ENCODE measurements at regions not wholly inside any gene's neighbourhood (a gene's known extent, or its start where the extent isn't known, plus 50 kb on each side); places are given as distances from the start of the nearest gene placed in this dataset.

DNA sequence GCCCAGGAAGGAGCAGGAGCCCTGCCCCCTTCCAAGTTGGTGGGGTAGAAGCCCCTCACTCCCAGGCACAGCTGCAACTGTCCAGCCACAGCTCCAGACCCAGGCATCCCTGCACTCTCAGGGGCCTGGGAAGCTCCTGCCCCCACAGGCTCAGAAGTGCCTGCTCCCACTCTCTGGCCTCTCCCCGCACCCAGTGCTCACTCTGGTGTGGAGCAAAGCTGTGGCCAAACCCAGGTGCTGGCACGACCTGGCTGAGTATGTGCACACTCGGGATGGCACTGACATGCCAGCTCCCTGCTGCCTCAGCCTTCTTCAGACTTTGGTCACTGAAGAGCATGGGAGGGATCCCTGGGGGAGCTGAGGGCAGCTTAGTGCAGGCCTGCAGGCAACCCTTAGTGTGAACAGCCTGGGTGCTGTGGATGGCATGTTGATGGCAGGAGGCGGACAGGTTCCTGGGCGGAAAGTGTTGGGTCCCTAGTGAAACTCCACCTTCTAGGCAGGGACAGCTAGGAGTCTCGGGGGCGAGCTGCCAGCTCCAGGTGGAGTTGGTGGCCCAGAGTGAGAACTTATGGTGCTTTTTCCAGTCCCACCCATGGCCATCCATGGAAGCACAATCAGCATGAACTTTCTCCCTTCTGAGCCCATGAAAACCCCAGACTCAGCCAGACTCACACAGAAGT is 489.2 kb upstream of the ROBO2 start:
- no peak for DNase-seq

GRCh38 chr3:76551739-76552138 is 488.2 kb upstream of the ROBO2 start:
- DNase-seq: no peak

DNA sequence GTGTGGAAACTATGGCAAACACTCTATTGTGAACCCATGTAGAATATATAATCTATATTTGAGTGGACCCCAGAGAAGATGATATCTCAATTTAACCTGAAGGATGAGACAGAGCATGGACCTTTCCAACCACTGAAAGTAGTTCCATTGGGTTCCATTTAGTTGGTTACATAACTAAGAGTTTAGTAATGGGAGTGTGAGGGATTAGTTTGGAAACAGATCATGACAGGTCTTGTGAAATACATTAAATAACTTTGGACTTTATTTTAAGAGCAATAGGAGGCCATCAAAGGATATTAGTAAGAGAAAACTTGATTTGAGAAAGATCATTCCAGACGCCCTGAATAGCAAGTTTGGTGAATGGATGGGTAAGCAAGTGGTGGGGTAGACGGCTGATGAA is 487.2 kb upstream of the ROBO2 start:
- DNase-seq: no peak

DNA sequence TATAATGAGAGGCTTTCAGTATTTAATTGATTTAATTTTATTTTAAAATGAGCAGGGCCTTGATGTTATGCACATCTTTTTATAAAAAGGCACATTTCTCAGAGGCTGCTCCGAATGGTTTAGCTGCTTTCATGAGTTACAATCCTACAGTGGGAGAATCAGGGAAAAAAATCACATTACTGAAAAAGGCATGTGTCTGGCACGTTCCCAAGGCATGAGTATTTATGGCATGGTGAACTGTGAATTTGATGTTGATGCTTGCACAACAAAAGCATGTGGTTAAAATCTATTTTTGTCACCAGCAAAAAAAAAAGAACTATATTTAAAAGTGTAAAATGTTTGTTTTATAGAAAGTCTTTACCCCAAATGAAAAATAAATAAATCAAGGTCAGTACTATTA is 485.2 kb upstream of the ROBO2 start:
- DNase-seq: no peak

DNA sequence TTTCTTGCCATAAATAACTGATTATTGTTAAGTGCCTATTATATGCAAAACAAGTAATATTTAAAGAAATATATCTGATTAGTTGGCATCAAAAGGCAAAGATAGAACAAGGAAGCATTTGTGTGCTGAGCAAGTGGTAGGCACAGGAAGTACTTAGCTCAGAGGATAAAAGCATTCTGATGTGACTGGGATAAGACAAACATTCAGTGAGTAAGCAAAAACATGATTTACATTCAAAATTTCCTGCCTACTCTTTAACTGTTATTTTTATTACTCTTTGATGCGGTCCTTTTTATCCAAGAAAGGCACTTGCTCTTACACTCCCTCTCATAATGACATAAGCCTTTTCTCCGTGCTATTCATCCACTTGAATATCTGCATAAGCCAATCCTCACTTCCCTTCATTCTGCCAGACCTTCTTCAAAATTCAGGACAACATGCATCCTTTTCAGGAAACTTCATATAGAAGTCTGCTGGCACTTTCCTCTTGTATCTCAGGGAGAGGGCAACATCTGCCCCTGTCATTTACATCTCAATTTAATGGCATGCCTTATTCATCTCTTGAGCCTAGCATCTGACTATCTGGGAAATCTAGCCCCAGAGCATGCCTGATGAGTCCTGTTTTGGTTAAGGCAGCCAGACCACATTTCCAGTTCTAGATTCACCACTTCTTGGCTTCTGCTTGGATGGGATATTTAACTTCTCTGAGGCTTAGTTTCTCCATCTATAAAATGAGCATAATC is 478.2 kb upstream of the ROBO2 start:
- no peak for DNase-seq

DNA sequence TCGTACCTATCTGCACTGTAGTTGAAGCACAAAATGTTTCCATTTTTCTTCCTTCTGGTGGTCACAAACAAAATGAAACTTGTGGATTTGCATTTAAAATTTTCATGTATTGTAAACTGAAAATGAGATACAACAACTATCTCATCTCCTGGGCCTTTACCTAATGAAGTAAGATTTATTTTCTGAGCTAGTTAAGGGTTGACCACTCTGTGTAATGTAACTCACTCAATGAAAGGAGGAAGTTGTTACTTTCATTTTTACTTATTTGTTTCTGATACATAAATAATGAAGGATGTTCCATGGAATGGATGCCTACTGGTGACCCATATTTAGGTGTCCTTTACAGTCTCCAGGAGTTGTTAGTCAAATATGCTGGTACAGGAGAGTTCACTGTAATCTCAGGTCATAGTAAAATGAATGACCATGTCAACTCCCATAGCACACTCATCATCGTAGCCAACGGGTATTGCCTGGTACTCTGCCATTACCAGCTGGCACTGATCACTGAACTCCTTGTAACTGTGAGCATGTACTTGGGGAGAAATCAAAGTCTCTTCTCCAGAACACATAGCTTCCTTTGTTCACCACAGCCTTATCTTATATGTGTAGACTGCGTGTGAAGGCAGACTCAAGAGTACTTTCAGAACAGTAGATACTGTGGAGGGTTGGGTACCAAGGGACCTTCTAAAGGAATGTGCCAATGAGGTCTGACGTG is 474.2 kb upstream of the ROBO2 start:
- DNase-seq: no peak

DNA sequence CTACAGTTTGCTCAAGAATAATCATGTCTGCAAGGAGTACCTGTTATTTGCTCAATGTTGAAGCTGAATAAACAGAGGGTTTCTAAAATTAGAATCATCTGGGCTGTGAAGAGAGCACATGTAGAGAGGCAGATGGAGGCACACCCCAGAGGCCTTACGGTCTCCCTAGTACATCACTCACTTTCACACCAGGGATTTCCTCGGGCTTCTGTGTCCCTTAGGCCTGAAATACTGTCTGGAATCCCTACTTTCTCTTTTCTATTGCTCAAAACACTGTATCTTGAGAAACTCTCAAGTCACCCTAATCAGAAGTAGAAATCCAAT is 473.7 kb upstream of the ROBO2 start:
- DNase-seq: no peak

DNA sequence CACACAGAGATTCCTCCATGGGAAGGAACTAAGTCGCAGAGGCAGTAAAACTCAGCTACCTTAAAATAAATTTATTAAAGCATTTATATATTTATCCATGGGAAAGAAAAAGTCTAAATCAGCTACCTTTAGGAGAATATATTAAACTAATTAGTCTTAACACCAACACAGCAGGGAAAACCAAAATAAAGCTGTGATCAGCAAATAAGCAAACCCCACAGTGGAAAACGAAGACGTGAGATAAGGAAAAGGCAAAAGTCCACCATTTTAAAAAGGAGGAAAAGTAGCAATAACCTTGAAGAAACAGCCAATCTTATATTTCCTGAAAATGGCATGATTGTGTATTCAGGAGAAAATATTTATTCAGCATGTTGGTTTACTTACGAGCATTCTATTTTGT is 473.0 kb upstream of the ROBO2 start:
- DNase-seq: no peak

DNA sequence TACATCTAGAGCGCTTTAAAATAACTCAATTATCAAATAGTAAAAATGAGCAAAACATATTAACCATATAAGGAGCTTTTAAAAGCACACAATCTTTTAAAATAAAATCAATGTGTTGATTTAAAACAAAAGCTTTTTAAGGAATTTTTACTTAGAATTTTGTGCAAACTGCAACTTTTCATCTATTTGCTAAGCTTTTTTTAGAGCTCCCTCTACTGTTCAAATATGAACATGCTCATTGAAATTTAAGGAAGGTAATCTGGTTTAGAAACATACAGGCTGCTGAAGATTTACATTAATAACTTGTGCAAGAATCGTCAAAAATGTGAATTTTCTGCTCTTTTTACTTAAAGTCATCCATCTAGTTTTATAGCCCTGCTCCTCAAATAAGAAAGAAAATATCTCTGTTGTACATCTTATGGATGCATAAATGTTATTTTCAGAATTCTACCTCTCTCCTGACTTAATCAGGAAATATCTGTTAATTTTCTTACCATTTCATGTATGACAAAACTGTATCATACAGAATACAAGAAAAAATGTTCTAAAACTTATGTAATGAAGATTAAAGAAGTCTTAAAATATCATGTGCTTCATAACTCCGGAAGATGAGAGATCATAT is 469.4 kb upstream of the ROBO2 start:
- DNase-seq: no peak

DNA sequence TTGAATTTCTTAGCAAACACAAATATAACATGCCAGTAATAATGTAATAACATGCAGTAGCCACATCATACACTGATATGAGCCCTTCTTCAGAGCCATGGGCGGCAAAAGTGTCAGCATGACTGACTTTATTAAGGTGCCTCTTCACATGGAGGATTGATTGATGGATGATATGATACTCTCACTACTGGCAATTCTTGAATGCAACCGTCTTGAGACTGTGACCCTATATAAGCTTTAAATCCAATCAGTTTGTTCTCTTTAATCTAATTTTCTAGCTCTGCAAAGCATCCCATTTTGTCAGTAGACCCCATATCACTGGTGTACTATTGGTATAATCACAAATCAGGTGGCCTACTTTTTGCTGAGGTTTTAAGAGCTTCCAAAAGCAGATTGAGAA is 463.7 kb upstream of the ROBO2 start:
- no peak for DNase-seq

- DNase-seq: no peak
These were observed 457.8 kb upstream of the ROBO2 start for GRCh38 chr3:76582098-76582497.

DNA sequence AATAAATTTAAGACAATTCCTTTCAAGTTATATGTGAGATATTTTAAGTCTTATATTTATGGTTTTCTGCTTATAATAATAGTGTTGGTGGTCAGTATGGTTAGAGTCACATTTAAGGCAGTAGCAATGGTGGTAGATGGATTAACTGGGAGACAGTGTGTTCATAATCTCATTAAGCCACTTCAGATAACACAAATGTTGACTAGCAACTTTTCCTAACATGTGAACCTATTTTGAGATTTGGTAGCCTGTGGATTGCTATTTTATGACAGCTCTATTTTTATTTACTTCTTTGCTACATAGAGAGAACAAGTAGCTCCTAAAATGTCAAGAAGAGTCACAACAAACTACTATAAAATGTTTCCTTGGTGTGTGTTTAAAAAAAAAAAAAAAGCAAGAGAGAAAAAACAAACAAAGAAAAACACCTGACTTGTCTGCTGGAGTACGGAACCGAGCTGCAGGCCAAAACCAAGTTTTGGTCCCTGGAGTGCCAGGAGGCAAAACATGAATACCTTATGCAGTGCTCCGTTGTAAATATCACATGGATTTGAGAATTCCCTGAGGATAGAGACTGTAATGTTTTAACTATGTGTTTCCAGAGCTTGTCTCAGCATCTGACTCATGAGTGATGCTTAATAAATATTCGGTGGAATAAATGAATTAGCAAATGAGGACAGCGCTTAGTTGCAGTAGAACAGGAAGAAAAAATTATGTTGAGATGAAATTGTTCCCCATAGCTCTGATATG is 457.1 kb upstream of the ROBO2 start:
- no peak for DNase-seq

DNA sequence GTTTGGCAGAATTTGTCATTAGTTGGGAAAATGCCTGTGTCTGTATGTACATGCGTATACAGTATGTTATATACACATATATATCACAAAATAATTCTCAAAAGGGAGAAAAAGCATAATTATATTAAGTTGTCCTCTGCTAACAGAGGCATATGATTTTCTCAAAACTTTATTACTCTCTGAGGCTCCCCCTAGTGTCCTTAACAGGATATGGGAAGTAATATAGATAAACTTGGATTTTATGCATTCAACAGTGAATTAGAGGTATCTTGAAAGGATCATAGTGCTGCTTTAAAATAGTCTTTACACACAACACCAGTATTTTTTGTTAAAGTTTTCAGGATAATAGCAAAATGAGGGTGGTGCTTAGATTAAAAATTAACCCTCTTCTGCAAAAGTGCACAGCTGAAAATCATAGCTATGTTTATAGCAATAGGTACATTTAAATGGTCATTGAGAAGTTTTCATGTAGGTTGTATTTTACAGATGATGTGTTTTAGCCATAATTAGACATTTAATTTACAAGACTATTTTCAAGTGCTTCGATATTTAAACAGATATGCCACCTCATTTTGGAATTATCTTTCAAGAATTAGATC is 454.0 kb upstream of the ROBO2 start:
- no peak for DNase-seq

- DNase-seq: no peak
These were observed 453.4 kb upstream of the ROBO2 start for GRCh38 chr3:76586471-76586870.

DNA sequence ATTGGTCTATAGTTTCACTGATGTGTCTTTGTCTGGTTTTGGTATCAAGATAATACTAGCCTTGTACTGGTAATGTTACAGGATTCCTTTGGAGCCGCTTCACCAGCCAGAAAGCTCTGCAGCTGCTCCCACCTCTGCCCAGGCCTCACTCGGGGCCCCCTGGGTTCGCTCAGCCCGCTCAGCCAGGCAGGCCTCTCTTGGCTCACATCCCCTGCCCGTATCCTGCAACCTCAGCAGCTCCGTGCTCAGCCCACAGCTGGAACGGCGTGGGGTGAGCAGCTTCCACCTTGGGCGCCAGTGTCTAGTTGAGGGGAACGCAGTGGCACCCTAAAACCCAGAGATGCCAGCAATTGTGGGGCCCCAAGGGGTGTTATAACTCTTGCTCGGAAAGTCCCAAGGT is 429.7 kb upstream of the ROBO2 start:
- DNase-seq: no peak

GRCh38 chr3:76615719-76616118 is 424.2 kb upstream of the ROBO2 start:
- DNase-seq: no peak

DNA sequence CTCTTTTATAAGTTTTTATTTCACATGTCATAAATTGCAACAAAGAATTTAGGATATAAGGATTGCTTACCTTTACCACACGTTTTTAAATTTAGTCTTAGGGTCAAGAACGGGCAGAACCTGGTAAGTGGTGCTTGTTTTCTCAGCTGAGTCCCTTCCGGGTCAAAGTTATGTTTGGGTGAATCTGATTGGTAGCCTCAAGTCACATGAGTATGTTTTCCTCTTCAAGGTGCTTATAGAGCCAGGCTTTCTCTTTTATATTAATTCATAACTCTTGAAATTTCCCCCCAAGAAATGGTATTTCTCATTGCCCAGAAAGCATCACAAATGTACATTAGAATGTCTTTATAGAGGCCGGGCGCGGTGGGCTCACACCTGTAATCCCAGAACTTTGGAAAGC is 415.7 kb upstream of the ROBO2 start:
- no peak for DNase-seq

DNA sequence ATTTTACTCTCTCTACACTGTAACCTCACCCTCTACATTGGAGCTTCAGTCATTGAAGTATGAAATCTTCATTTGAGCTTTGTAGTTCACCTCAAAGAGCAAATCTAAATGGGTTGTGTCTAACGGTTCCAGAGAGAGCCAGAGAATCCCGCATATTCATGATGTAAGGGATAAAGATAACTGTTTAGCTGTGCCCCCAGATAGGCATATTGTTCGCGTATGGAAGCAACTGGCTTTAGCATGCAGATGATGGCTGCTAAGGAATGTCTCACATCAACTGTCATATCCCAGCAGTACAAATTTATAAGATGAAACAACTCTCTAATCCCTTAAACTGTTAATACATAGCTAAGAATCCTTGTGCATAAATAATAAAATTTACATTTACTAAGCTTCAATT is 412.7 kb upstream of the ROBO2 start:
- DNase-seq: no peak

DNA sequence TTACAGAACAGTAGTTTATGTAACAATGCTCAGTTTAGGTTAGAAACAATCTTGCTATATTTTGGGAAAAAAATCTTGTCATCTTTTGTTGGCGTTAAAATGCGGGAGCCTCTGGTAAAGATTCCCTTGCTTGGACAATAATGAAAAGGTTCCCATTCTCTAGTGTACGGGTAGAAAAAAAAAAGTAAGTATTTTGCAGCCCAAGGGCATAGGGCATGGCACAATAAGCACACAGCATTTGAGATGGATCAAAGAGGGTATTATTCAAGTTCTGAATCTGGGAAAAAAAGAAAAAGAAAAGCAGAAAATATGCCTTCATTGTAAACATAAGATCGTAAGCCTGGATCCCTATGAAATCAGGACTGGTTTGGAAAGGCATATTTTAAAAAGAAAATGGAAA is 408.6 kb upstream of the ROBO2 start:
- no peak for DNase-seq

- DNase-seq: no peak
These were observed 401.9 kb upstream of the ROBO2 start for GRCh38 chr3:76638006-76638405.

DNA sequence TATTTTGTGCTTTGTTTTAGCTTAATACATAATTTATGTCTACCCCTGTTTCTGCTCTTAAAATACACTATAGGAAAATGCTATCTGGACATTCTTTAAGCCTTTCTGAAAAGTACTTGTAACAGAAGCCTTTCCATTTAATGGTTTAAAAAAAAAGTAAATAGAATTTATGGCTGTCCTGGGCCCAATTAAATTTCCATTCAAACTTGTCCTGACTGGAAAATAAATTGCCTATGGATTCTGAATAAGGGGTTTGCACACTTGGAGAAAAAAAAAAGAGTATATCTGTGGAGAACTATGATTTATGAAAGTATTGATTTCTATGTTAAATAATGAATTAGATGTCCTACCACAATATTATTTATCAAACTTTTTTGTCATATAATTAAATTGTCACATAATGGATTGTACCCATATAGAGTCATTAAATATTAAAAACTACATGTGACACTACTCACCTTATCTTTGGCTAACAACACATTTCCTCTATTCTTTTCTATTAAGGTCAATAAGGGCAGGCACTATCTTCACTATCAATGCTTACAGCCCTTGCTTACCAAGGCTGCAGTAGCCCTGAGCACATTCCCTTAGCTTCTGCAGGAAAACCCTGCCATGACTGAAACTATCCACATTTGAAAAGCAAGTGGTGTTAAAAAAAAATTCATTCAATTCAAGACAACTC is 396.1 kb upstream of the ROBO2 start:
- peak; percentile 18 for DNase-seq

GRCh38 chr3:76644305-76644675 is 395.6 kb upstream of the ROBO2 start:
- no peak for DNase-seq

All from NCI-H1105 (cell line).